Activated T-cell treated with anti-CD3 and anti-CD28 coated beads, Interleukin-2, amount 50 U/mL, for 24 hours (primary cell): ENCODE measurements at regions not wholly inside any gene's neighbourhood (a gene's known extent, or its start where the extent isn't known, plus 50 kb on each side); places are given as distances from the start of the nearest gene placed in this dataset.

ENCODE experiments used
- DNase-seq: peaks from one replicate; pipeline ENCODE4 v3.0.0-alpha.2; 2020
- H3K27ac Mint-ChIP-seq: 2 replicates; pipeline ENCODE4 v1.8.0; 2020; ENCODE audit warnings: mild to moderate bottlenecking, mixed read lengths
- H3K27me3 Mint-ChIP-seq: 2 replicates; pipeline ENCODE4 v1.8.0; 2020; ENCODE audit warnings: mixed read lengths
- H3K36me3 Mint-ChIP-seq: 2 replicates; pipeline ENCODE4 v1.8.0; 2020; ENCODE audit warnings: low read depth, mixed read lengths
- H3K4me1 Mint-ChIP-seq: 2 replicates; pipeline ENCODE4 v1.8.0; 2020; ENCODE audit warnings: low read depth, mixed read lengths
- H3K4me3 Mint-ChIP-seq: 2 replicates; pipeline ENCODE4 v1.8.0; 2020; ENCODE audit warnings: mild to moderate bottlenecking, moderate library complexity, mixed read lengths
- H3K9me3 Mint-ChIP-seq: 2 replicates; pipeline ENCODE4 v1.8.0; 2020; ENCODE audit warnings: mixed read lengths

DNA sequence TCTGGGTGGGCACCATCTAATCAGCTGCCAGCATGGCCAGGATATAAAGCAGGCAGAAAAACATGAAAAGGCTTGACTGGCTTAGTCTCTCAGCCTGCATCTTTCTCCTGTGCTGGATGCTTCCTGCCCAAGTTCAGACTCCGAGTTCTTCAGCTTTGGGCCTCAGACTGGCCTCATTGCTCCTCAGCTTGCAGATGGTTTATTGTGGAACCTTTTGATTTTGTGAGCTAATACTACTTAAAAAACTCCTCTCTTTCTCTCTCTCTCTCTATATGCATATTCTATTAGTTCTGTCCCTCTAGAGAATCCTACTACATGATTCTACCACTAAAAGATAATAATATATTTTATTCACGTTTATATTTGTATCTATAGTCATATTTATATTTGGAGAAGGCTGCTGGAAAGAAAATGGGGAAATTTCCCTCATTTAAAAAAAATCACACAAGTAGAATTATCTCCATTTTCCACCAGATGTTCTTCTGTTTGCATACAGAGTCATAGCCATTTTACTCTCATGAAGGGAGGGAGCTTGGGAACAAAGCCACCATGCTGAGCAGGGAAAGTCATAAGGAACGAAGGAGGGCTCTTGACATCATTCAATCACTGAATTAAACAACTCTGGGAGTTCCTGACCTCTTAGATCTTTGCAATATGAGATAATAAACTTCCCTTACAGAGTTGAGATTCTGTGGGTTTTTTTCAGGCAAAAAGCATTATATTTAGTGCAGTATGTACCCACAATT is 1137.4 kb upstream of the CDH18 start:
- H3K4me1 Mint-ChIP-seq: no peaks in the 10 kb centered on the region
- DNase-seq: no peak
- peaks cover 6% of the 10 kb centered on the region for H3K9me3 Mint-ChIP-seq
- no peak overlapping the region for H3K27ac Mint-ChIP-seq
- no peaks in the 10 kb centered on the region for H3K27me3 Mint-ChIP-seq
- no peaks in the 10 kb centered on the region for H3K36me3 Mint-ChIP-seq
- H3K4me3 Mint-ChIP-seq: no peak overlapping the region

- Mint-ChIP-seq H3K4me1 (no peaks in the 10 kb centered on the region), H3K27ac (no peak overlapping the region), H3K4me3 (no peak overlapping the region), H3K27me3 (no peaks in the 10 kb centered on the region), H3K9me3 (peaks cover 12% of the 10 kb centered on the region), H3K36me3 (no peaks in the 10 kb centered on the region)
- DNase-seq: no peak
These were observed 1133.2 kb upstream of the CDH18 start for GRCh38 chr5:21121213-21121612.

GRCh38 chr5:21097661-21098060 is 1109.7 kb upstream of the CDH18 start:
- no peaks in the 10 kb centered on the region for H3K36me3 Mint-ChIP-seq
- H3K9me3 Mint-ChIP-seq: peaks cover 8% of the 10 kb centered on the region
- H3K27me3 Mint-ChIP-seq: no peaks in the 10 kb centered on the region
- H3K27ac Mint-ChIP-seq: no peak overlapping the region
- DNase-seq: no peak
- no peak overlapping the region for H3K4me3 Mint-ChIP-seq
- no peaks in the 10 kb centered on the region for H3K4me1 Mint-ChIP-seq

DNA sequence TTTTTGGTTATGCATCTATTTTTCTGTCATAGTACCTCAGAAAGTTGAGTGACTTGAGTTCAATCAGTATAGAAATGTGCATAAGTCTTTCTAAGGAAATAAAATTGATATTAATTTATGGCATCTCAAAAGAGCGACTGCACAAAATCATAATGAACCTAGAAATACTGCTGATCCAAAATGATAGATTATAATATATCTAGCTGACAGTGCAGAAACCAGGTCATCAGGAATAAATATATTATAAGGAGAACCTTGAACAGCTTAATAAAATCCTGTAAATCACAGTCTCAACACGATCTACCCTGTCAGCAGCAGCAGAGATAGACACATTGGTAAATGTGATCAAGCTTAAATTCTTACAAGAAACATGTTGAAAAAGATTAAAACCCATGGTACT is 1106.6 kb upstream of the CDH18 start:
- DNase-seq: no peak
- H3K36me3 Mint-ChIP-seq: no peaks in the 10 kb centered on the region
- no peaks in the 10 kb centered on the region for H3K27me3 Mint-ChIP-seq
- H3K27ac Mint-ChIP-seq: no peak overlapping the region
- no peaks in the 10 kb centered on the region for H3K4me1 Mint-ChIP-seq
- no peak overlapping the region for H3K4me3 Mint-ChIP-seq
- H3K9me3 Mint-ChIP-seq: peaks cover 12% of the 10 kb centered on the region

- Mint-ChIP-seq H3K36me3 (no peaks in the 10 kb centered on the region), H3K9me3 (peaks cover 25% of the 10 kb centered on the region), H3K27me3 (no peaks in the 10 kb centered on the region), H3K4me3 (no peak overlapping the region), H3K4me1 (no peaks in the 10 kb centered on the region), H3K27ac (no peak overlapping the region)
- no peak for DNase-seq
These were observed 1099.8 kb upstream of the CDH18 start for GRCh38 chr5:21087766-21088165.

- Mint-ChIP-seq H3K36me3 (no peaks in the 10 kb centered on the region), H3K27ac (no peak overlapping the region), H3K27me3 (no peaks in the 10 kb centered on the region), H3K9me3 (peaks cover 18% of the 10 kb centered on the region), H3K4me3 (no peak overlapping the region), H3K4me1 (no peaks in the 10 kb centered on the region)
- DNase-seq: no peak
These were observed 1097.8 kb upstream of the CDH18 start for GRCh38 chr5:21085791-21086190.

DNA sequence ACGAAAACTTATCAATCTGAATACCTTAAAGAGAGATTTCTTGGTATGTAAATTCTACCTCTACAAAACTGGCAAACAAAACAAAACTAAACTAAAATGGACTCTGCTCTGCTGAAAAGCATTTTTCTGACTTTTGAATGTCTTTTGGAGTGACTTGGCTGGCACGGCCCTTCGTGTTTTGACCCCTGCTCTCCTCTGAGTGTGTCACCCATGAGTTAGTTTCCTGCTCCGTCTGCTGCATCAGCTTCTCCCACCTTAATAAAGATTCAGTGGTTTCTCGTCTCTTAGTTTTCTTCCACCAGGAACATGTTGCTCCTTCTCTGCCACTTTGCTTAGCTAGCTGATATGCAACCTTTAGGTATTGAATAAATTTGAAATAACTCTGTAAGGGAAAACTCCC is 1084.0 kb upstream of the CDH18 start:
- no peak for DNase-seq
- Mint-ChIP-seq H3K4me1 (no peaks in the 10 kb centered on the region), H3K27me3 (no peaks in the 10 kb centered on the region), H3K36me3 (no peaks in the 10 kb centered on the region), H3K4me3 (no peak overlapping the region), H3K9me3 (peaks cover 4% of the 10 kb centered on the region), H3K27ac (no peak overlapping the region)

GRCh38 chr5:21071421-21071820 is 1083.4 kb upstream of the CDH18 start:
- H3K4me3 Mint-ChIP-seq: no peak overlapping the region
- no peaks in the 10 kb centered on the region for H3K27me3 Mint-ChIP-seq
- DNase-seq: no peak
- no peaks in the 10 kb centered on the region for H3K4me1 Mint-ChIP-seq
- no peak overlapping the region for H3K27ac Mint-ChIP-seq
- no peaks in the 10 kb centered on the region for H3K36me3 Mint-ChIP-seq
- peaks cover 4% of the 10 kb centered on the region for H3K9me3 Mint-ChIP-seq

DNA sequence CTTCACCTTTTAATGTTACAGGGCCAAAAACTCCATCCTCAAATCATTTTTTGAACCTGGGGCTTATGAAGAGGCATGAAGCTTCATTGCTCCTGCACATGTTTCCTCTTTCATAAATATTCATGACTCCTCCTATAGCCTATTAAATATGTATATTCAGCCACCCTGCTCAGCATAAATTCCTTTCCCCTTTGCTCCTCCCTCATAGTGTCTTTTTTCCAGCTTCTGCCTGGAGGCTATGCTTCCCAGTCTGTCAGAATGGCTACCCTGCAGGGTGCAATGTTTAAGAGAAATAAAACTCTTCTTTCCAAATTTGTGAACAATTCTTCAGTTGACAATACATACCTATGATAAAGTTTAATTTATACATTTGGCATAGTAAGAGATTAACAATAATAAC is 1082.9 kb upstream of the CDH18 start:
- no peak for DNase-seq
- H3K4me3 Mint-ChIP-seq: no peak overlapping the region
- no peaks in the 10 kb centered on the region for H3K36me3 Mint-ChIP-seq
- H3K27me3 Mint-ChIP-seq: no peaks in the 10 kb centered on the region
- H3K4me1 Mint-ChIP-seq: no peaks in the 10 kb centered on the region
- H3K9me3 Mint-ChIP-seq: peaks cover 4% of the 10 kb centered on the region
- H3K27ac Mint-ChIP-seq: no peak overlapping the region

DNA sequence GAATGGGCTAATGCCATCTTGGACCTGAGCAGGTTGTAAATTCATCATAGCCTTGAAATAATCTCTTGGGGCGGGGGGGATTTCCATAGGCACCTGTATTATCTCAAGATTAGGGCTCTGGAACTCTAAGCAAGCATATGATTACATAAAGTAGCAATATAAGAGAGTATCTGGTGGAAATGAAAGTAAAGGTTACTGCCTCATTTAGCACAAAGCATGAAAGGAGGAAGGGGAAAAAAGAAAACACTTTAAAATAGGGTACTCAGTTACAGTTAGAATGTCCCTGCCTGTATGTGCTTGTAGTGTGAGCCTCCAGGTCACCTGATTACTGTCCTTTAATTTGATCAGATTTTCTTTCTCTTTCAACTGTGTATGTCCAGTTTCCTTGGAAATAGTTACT is 1079.7 kb upstream of the CDH18 start:
- H3K4me3 Mint-ChIP-seq: no peak overlapping the region
- H3K36me3 Mint-ChIP-seq: no peaks in the 10 kb centered on the region
- no peak overlapping the region for H3K27ac Mint-ChIP-seq
- no peaks in the 10 kb centered on the region for H3K4me1 Mint-ChIP-seq
- no peak for DNase-seq
- H3K27me3 Mint-ChIP-seq: no peaks in the 10 kb centered on the region
- H3K9me3 Mint-ChIP-seq: peaks cover 10% of the 10 kb centered on the region

GRCh38 chr5:21063146-21063545 is 1075.1 kb upstream of the CDH18 start:
- Mint-ChIP-seq H3K4me1 (no peaks in the 10 kb centered on the region), H3K9me3 (peaks cover 23% of the 10 kb centered on the region)

GRCh38 chr5:21058289-21058688 is 1070.3 kb upstream of the CDH18 start:
- no peak for DNase-seq
- Mint-ChIP-seq H3K4me1 (no peaks in the 10 kb centered on the region), H3K36me3 (no peaks in the 10 kb centered on the region), H3K9me3 (peaks cover 20% of the 10 kb centered on the region), H3K27me3 (no peaks in the 10 kb centered on the region), H3K4me3 (no peak overlapping the region), H3K27ac (no peak overlapping the region)

More at GRCh38 chr5:21063146-21063545, 1075.1 kb upstream of the CDH18 start:
- Mint-ChIP-seq H3K4me3 (no peak overlapping the region), H3K36me3 (no peaks in the 10 kb centered on the region), H3K27ac (no peak overlapping the region), H3K27me3 (no peaks in the 10 kb centered on the region)
- no peak for DNase-seq

- H3K4me1 Mint-ChIP-seq: no peaks in the 10 kb centered on the region
- no peak for DNase-seq
- H3K4me3 Mint-ChIP-seq: no peak overlapping the region
- H3K27me3 Mint-ChIP-seq: no peaks in the 10 kb centered on the region
- H3K27ac Mint-ChIP-seq: no peak overlapping the region
- no peaks in the 10 kb centered on the region for H3K36me3 Mint-ChIP-seq
- peaks cover 15% of the 10 kb centered on the region for H3K9me3 Mint-ChIP-seq
These were observed 1063.9 kb upstream of the CDH18 start for GRCh38 chr5:21051945-21052344.

GRCh38 chr5:21049901-21050300 is 1061.9 kb upstream of the CDH18 start:
- Mint-ChIP-seq H3K4me3 (no peak overlapping the region), H3K9me3 (peaks cover 16% of the 10 kb centered on the region), H3K27me3 (no peaks in the 10 kb centered on the region), H3K36me3 (no peaks in the 10 kb centered on the region), H3K27ac (no peak overlapping the region), H3K4me1 (no peaks in the 10 kb centered on the region)
- no peak for DNase-seq

DNA sequence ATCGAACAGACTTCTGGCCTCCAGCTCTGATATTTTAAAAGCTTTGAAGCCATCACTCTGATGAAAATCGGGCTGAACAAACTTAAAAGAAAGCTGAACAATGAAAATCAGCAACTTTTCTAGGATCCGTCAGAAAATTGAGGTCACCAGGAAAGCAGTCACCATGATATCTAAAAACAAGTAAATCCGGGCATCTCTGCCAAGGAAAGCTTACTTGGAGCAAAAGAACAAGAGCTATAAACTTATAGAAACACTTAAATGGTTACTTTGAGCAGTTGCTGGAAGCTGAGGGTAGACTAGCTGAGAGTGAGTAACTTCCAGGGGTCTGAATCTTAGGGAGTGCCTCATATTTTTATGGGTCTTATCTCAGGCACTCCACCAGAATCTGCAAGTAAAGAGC is 1043.0 kb upstream of the CDH18 start:
- no peak overlapping the region for H3K4me3 Mint-ChIP-seq
- DNase-seq: no peak
- H3K9me3 Mint-ChIP-seq: peaks cover 20% of the 10 kb centered on the region
- H3K27me3 Mint-ChIP-seq: no peaks in the 10 kb centered on the region
- H3K27ac Mint-ChIP-seq: no peak overlapping the region
- no peaks in the 10 kb centered on the region for H3K36me3 Mint-ChIP-seq
- H3K4me1 Mint-ChIP-seq: no peaks in the 10 kb centered on the region

DNA sequence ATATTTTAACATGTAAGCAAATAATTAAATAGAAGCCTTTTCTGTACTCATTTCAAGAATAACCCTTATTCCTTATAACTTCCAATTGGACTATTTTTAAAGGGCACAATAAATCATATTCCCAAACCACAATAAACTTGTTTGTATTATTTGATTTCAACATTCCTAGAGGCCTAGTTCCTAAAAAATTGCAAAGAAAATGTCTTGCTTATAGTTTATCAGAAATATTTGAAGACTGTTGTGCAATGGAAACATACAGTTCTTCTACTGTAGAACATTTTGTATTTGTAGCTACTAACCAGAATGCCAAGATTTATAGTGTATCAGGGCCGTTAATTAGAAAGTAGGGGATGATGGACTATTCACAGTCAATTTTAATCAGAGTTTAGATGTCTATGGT is 1037.0 kb upstream of the CDH18 start:
- no peak for DNase-seq
- H3K4me1 Mint-ChIP-seq: no peaks in the 10 kb centered on the region
- H3K36me3 Mint-ChIP-seq: no peaks in the 10 kb centered on the region
- H3K27me3 Mint-ChIP-seq: no peaks in the 10 kb centered on the region
- peaks cover 22% of the 10 kb centered on the region for H3K9me3 Mint-ChIP-seq
- no peak overlapping the region for H3K4me3 Mint-ChIP-seq
- H3K27ac Mint-ChIP-seq: no peak overlapping the region
